Endothelial cell (in vitro differentiated cells): ENCODE measurements at regions not wholly inside any gene's neighbourhood (a gene's known extent, or its start where the extent isn't known, plus 50 kb on each side); places are given as distances from the start of the nearest gene placed in this dataset.

Experiments
- DNase-seq: peaks from one replicate; pipeline ENCODE4 v3.0.0; 2021; ENCODE audit warnings: low spot score
- H3K27ac Mint-ChIP-seq: one replicate; pipeline ENCODE4 v1.8.0; 2021; ENCODE audit warnings: mixed read lengths, inconsistent platforms; ENCODE audit not compliant: unreplicated experiment
- H3K27me3 Mint-ChIP-seq: one replicate; pipeline ENCODE4 v1.8.0; 2021; ENCODE audit warnings: mild to moderate bottlenecking, moderate library complexity, mixed read lengths, inconsistent platforms; ENCODE audit not compliant: unreplicated experiment
- H3K36me3 Mint-ChIP-seq: one replicate; pipeline ENCODE4 v1.8.0; 2021; ENCODE audit warnings: mild to moderate bottlenecking, low read depth, mixed read lengths, inconsistent platforms; ENCODE audit not compliant: unreplicated experiment
- H3K4me1 Mint-ChIP-seq: one replicate; pipeline ENCODE4 v1.8.0; 2021; ENCODE audit warnings: mild to moderate bottlenecking, mixed read lengths, inconsistent platforms; ENCODE audit not compliant: unreplicated experiment
- H3K4me3 Mint-ChIP-seq: one replicate; pipeline ENCODE4 v1.8.0; 2021; ENCODE audit warnings: mild to moderate bottlenecking, mixed read lengths, inconsistent platforms; ENCODE audit not compliant: unreplicated experiment
- H3K9me3 Mint-ChIP-seq: one replicate; pipeline ENCODE4 v1.8.0; 2021; ENCODE audit warnings: mixed read lengths, inconsistent platforms; ENCODE audit not compliant: unreplicated experiment
- TF ChIP-seq, protein P1 (sequence below): fragments of 200-600 bp; sonication (generic); IDR thresholded peaks from one replicate; pipeline ENCODE4 v1.5.0; 2021; ENCODE audit warnings: antibody characterized with exemption; ENCODE audit not compliant: unreplicated experiment

DNA sequence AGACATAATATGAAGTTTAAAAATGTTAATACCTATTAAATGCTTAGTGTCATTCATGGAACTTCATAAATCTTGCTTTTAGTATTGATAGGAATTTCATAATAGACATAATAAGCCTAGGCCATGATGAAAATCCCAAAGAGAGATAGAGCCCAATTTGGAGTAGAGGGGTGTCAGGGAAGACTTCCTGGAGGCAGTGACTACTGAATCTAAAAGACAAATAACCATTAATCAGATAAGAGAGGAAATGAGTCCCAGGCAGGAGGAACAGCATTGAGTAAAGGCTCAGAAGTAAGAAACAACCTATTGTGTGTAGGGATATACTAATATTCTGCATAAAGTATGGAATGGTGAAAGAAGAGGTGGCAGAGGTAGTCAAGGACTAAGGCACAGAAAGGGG lies 126.9 kb upstream of the MRPS22 start:
- TF ChIP-seq, protein P1, sequence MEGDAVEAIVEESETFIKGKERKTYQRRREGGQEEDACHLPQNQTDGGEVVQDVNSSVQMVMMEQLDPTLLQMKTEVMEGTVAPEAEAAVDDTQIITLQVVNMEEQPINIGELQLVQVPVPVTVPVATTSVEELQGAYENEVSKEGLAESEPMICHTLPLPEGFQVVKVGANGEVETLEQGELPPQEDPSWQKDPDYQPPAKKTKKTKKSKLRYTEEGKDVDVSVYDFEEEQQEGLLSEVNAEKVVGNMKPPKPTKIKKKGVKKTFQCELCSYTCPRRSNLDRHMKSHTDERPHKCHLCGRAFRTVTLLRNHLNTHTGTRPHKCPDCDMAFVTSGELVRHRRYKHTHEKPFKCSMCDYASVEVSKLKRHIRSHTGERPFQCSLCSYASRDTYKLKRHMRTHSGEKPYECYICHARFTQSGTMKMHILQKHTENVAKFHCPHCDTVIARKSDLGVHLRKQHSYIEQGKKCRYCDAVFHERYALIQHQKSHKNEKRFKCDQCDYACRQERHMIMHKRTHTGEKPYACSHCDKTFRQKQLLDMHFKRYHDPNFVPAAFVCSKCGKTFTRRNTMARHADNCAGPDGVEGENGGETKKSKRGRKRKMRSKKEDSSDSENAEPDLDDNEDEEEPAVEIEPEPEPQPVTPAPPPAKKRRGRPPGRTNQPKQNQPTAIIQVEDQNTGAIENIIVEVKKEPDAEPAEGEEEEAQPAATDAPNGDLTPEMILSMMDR = no peak
- peak overlapping the region; percentile 1 for H3K27ac Mint-ChIP-seq
- no peak for DNase-seq
- H3K4me1 Mint-ChIP-seq = peaks cover 11% of the 10 kb centered on the region
- H3K36me3 Mint-ChIP-seq = no peaks in the 10 kb centered on the region
- H3K4me3 Mint-ChIP-seq = no peak overlapping the region
- peaks cover 2% of the 10 kb centered on the region for H3K27me3 Mint-ChIP-seq
- no peaks in the 10 kb centered on the region for H3K9me3 Mint-ChIP-seq

DNA sequence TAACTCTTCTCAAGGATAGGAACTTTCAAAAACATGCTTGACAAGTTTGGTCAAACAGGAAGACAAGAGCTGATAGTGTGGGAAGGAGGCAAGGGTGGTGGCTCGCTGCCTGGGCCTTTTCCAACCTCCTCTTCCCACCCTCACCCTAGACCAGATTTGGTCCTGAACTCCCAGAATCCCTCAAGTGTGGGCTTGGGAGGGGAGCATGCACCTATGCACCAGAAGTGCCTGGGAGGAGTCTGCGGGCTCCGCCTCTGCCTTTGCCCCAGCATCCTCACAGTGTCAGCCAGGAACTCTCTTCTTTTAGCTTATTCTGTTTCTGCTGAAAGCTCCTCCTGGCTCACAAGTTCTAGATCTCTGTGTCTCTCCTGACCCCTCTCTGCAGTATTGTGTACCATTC lies 126.2 kb upstream of the MRPS22 start:
- Mint-ChIP-seq H3K27ac (no peak overlapping the region), H3K27me3 (peaks cover 3% of the 10 kb centered on the region), H3K36me3 (no peaks in the 10 kb centered on the region), H3K4me3 (no peak overlapping the region), H3K4me1 (peaks cover 11% of the 10 kb centered on the region), H3K9me3 (no peaks in the 10 kb centered on the region)
- no peak for DNase-seq
- TF ChIP-seq, protein P1 = no peak

DNA sequence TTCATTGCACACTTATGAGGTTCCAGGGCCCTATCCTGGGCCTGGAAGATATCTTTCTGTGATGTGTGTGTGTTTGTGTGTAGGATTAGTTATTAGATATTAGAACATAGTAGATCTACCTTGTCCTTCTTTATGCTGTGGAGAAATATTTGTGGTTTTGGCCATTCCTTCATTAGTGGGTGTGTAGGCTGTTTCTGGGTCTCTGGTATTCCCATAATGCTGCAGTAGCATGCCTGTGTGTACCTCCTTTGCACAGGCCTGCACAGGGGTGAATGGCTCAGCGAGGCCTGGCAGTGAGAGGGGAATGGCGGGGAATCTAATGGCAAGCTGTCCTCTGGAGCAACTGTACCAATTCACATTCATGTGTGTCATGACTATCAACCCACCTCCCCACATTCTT lies 125.8 kb upstream of the MRPS22 start:
- no peak overlapping the region for H3K4me3 Mint-ChIP-seq
- no peak for DNase-seq
- no peak overlapping the region for H3K27ac Mint-ChIP-seq

DNA sequence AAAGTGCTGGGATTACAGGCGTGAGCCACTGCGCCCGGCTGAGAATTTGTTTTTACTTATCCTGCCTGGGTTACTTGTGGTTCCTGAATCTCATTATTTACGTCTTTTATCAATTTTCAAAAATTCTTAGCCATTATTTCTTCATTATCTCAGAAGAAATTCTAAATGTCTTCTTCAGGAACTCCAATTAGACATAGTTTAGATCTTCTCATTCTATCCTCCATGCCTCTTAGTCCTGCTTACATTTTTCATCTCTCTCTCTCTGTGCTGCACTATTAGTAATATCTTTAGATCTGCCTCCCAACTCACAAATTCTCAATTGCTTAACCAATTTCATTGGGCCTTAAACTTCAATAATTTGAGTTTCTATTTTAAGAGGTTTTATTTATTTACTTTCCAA lies 124.4 kb upstream of the MRPS22 start:
- Mint-ChIP-seq H3K4me3 (no peak overlapping the region), H3K4me1 (peaks cover 4% of the 10 kb centered on the region), H3K9me3 (no peaks in the 10 kb centered on the region), H3K27ac (no peak overlapping the region), H3K36me3 (no peaks in the 10 kb centered on the region), H3K27me3 (peaks cover 3% of the 10 kb centered on the region)
- TF ChIP-seq, protein P1 = no peak
- DNase-seq = no peak

More for the DNA sequence above, 125.8 kb upstream of the MRPS22 start:
- TF ChIP-seq, protein P1 = no peak
- Mint-ChIP-seq H3K36me3 (no peaks in the 10 kb centered on the region), H3K27me3 (peaks cover 3% of the 10 kb centered on the region), H3K9me3 (no peaks in the 10 kb centered on the region), H3K4me1 (peaks cover 11% of the 10 kb centered on the region)

DNA sequence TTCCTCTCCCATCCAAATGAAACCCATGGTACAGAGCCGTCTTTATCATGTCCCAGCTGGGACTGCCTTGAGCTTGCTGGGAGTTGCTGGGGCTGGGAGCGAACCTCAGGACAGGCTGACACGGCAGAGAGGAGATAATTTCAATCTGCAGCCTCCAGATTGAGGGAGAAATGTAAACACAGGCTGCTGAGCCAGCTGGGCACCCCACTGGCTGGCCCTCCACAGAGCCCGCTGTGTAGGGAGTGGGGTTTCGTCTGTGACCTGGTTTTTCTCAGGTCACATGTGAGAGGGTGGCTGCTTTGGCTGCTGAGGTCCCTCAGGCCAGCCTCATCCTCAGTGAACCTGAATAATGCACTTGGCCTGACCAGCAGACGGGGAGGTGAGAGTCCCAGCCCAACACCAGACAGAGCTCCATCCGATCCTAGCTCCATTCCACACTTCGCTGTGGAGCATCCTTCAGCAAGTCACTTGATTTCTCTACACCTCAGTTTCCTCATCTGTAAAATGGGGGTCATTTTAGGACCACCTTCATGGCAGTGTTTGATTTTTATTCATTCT lies 121.6 kb upstream of the MRPS22 start:
- no peak overlapping the region for H3K27ac Mint-ChIP-seq
- H3K27me3 Mint-ChIP-seq = peaks cover 4% of the 10 kb centered on the region
- H3K9me3 Mint-ChIP-seq = no peaks in the 10 kb centered on the region
- TF ChIP-seq, protein P1 = no peak
- DNase-seq = no peak
- no peak overlapping the region for H3K4me3 Mint-ChIP-seq
- no peaks in the 10 kb centered on the region for H3K4me1 Mint-ChIP-seq
- H3K36me3 Mint-ChIP-seq = no peaks in the 10 kb centered on the region
